ENCODE measurements at regions not wholly inside any gene's neighbourhood (a gene's known extent, or its start where the extent isn't known, plus 50 kb on each side); places are given as distances from the start of the nearest gene placed in this dataset.
"Not testable (repeated sequence)": the region's sequence is repeated elsewhere in the genome, so short reads cannot be mapped to it uniquely, and the experiment has no call there.

DNA sequence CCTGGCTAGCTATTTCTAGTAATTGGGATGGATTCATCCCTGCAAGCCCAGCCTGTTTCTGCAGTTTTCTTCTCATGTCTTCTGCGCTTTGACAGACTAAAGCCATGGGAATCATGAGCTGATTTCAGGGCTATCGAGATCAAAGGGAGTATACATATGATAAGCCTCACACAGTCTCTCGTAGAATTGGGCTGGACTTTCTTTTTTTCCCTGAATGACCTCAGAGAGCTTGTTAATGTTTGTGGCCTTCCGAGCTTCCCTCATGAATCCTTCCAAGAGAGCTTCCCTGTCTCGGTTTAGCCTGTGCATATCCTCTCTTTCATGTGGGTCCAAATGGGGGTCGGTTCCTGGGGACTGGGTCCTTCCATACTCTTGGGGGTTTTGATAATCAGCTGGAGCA, 130.3 kb downstream of the ADRA2C start:
- in situ Hi-C loops (cut with HindIII; ENCODE audit: low pct_unique_long_range_greater_than_20kb, low sequenced_read_pairs), result no loop called here
- no peak for DNase-seq (ENCODE audit: low read depth)

DNA sequence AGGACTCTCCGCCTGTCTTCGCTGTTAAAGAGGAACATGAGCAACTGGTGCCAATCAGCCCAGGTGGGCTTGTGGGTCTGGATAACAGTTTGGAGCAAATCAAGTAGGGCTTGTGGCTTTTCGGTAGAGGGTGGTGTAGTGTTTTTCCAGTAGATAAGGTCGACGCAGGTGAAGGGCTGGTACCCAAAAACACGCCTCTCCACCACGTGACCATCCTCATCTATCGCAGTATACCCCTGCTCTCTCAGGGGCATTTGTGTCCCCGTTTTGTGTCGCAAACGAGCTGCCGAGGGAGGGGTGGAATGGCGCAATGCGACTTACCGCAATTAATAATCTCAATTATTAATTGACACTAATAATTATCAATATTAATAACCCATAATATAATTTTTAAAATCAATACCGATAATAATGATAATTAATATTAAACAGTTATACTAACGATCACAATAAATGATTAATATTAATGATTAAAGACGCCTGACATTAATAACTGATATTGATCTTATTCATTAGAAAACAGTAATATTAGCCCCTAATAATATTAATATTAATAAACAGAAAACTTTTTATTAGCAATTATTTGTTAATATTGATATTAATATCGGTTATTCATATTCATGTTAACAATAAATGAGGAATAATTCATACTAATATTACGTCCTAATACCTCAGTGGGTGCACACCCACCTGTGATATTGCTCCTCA, 130.8 kb downstream of the ADRA2C start:
- DNase-seq (ENCODE audit: low read depth); in situ Hi-C loops (cut with HindIII; ENCODE audit: low pct_unique_long_range_greater_than_20kb, low sequenced_read_pairs): not testable (repeated sequence)

DNA sequence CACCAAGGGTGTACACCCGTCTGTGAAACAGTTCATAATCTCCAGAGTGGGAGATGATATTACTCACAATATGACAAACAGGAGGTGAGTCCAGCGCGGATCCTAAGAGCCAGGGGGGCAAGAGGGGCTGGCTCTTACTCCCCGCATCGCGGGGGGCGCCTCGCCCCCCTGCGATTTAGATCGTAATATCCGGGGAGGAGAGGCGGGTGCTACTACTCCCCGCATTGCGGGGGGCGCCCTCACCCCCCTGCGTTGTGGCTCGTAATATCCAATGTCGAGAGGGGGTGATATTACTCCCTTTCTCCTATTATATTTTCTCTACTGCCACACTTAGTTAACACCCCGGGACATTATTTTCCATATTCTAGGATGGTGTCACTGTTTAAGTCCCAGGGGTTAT, 131.9 kb downstream of the ADRA2C start:
- in situ Hi-C loops (cut with HindIII; ENCODE audit: low pct_unique_long_range_greater_than_20kb, low sequenced_read_pairs), result no loop called here
- no peak for DNase-seq (ENCODE audit: low read depth)

DNA sequence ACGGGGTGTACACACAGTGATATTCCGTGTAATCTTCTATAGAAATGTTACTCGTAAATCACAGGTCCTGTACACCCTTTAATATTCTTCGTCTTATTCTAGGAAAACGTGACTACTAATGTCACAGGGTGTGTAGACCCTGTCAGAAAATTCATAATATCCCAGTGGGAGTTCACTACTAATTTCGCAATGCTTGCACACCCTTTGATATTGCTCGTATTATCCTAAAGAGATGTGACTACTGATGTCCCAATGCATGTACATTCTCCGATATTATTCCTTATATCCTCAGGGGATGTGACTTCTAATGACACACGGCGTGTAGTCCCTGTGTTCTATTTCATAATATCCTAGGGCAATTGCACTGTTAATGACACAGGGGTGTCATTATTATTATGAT, 132.7 kb downstream of the ADRA2C start:
- in situ Hi-C loops (cut with HindIII; ENCODE audit: low pct_unique_long_range_greater_than_20kb, low sequenced_read_pairs); DNase-seq (ENCODE audit: low read depth): not testable (repeated sequence)

DNA sequence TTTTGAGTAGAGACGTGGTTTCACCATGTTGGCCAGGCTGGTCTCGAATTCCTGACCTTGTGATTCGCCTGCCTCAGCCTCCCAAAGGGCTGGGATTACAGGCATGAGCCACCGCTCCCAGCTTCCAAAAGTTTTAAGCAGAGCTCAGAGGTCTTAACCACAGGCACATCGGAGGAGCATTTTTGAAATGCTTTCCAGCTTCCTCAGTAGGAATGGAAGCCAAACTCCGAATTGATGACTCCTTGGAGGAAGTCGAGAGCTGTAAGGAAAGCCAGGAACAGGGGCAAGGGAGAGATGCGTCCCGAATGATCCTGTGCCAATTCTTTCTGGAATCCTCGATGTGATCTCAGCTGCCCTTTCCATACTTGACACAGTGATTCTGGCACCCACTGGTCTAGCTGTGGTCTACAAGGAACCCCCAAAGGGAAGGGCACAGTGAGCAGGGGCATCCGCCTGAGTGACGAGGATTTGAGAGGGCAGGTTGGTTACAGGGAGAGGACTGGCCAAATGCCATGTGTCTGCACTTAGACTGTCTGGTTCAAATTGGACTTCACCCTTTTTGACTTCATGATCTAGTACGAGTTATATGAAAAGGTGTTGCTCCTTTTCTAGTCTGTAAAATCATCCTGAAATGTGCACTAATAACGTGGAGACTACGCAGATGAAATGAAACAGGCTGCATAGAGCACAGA, 138.2 kb downstream of the ADRA2C start:
- DNase-seq (ENCODE audit: low read depth); in situ Hi-C loops (cut with HindIII; ENCODE audit: low pct_unique_long_range_greater_than_20kb, low sequenced_read_pairs): not testable (repeated sequence)

DNA sequence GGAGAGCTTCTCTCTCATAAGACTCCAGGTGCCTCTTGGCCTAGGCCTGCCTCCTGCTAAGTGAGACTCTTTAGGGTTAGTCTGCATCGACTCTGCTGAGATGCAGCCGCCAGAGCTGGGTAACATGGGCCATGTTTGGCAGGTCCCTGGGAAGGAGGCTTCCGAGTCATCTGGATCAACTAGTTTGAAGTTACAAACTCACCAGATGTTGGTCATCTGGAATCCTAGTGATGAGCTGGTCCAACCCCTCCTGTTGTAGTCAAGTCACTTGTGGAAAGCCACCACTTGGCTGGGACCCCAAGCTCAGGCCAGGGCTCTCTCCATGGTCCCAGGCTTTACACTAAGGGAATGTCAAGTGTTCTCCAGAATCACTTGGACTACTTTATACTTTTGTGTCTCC, 143.4 kb downstream of the ADRA2C start:
- in situ Hi-C loops (cut with HindIII; ENCODE audit: low pct_unique_long_range_greater_than_20kb, low sequenced_read_pairs); DNase-seq (ENCODE audit: low read depth): not testable (repeated sequence)

DNA sequence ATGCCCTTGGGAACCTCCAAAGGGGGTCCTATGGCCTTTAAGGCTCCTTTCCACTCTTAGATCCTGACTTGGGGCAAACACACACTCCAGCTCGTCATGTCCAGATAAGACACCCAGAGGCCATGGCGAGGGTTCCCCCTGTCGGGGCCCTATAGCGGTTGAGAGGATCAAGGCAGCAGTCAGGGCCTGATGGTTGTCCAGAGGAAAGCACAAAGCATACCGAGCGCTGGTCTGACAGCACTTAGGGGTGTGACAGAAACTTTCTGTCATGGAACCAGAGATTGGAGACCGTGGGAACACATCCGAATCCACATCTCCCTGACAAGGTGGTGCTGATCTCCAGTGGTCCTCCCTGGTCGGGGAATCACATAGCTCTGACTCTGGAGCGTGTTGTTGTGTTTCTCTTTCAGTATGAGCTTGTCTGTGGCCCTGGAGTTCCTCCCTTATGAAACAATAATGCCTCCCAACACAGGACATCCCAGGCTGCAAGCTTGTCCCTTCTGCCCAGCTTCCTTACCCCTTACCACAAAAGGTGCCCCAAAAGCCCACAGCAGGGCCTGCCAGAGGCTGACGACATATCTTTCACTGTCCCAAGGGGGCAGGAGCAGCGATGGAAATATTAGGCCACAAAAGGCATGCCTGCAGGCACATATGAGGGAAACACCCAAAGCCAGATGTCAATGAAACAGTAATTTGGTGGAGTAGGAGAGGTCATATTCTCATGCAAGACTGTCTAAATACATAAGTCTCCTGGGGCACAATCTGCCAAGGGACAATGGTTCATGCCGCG, 144.2 kb downstream of the ADRA2C start:
- in situ Hi-C loops (cut with HindIII; ENCODE audit: low pct_unique_long_range_greater_than_20kb, low sequenced_read_pairs); DNase-seq (ENCODE audit: low read depth): not testable (repeated sequence)

DNA sequence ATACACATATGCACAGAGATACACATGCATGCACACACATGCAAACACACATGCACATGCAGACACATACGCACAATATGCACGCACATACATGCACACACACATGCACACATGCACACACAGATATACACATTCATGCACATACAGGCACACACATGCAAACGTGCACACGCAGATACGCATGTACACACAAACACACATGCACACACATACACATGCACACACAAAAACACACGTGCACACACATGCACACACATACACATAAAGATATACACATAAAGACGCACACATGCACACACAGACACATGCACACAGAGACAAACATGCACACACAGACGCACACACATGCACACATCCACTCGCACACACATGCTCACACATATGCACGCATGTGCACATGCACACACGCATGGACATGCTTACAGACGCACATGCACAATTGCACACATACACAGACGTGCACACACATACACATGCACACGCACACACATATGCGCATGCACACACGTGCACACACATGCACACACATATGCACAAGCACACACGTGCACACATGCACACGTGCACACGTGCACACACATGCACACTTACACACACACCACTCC, 145.2 kb downstream of the ADRA2C start:
- in situ Hi-C loops (cut with HindIII; ENCODE audit: low pct_unique_long_range_greater_than_20kb, low sequenced_read_pairs), result no loop called here
- no peak for DNase-seq (ENCODE audit: low read depth)

DNA sequence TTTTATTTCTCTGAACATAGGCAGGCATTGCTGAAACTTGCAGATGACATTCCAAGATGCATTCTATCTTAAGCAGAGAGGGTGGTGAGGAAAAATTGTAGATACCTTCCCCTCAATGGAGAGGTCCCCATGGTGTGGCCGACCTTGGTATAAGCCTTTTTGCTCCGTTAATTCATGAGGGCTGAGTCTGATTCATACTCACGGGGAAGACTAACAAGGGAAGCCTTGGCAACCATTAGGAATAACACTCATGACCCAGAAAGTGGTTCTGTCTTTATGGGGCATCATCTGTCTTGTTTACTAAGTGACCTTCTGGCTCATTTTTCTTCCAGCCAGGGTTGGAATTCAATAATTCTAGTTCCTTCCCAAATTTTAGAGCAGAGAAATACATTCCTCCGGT, 148.3 kb downstream of the ADRA2C start:
- DNase-seq (ENCODE audit: low read depth), result not testable (repeated sequence)

DNA sequence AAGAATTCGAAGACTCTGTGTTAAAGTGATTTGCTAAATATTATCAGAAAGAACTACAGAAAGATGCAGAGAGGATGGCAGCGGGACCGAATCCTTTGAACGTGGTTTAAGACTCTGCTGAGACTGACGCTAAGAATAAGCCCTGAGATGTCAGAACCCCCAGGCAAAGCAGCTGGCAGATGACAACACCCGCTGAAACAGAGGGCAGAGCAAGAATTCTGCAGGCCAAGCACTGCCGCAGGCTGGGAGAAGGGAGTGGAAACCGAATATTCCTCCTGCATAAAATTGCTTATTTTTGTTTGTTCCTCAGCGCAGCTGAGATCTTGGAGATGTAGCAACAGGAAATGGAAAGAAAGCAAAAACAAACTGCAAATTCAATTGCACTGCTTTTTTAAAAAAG, 153.3 kb downstream of the ADRA2C start:
- DNase-seq (ENCODE audit: low read depth); in situ Hi-C loops (cut with HindIII; ENCODE audit: low pct_unique_long_range_greater_than_20kb, low sequenced_read_pairs): not testable (repeated sequence)

More for the DNA sequence above, 148.3 kb downstream of the ADRA2C start:
- in situ Hi-C loops (cut with HindIII; ENCODE audit: low pct_unique_long_range_greater_than_20kb, low sequenced_read_pairs), result not testable (repeated sequence)

DNA sequence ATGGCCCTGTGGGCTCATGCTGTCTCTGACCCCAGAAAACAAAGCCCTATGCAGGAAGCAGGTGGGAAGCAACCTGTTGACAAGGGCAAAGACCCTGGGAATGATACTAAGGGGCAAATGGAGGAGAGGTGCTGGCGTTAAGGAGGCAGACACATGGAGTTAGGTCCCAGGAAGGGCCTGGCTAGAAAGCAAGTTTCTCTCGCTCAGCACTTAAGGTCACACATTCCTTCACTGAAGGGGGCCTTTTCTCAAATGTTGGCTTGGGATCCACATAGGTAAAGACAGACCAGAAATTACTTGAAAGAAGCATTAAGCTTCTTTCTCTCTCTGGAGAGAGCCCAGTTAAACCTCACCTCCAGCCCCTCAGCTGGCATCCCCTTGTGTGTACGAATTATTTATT, 155.7 kb downstream of the ADRA2C start:
- DNase-seq (ENCODE audit: low read depth); in situ Hi-C loops (cut with HindIII; ENCODE audit: low pct_unique_long_range_greater_than_20kb, low sequenced_read_pairs): not testable (repeated sequence)

DNA sequence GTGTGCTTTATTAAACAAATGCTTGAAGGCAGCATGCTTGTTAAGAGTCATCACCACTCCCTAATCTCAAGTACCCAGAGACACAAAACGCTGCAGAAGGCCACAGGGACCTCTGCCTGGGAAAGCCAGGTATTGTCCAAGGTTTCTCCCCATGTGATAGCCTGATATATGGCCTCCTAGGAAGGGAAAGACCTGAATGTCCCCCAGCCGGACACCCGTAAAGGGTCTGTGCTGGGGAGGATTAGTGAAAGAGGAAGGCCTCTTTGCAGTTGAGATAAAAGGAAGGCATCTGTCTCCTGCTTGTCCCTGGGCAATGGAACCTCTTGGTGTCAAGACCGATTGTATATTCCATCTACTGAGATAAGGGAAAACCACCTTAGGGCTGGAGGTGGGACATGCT, 159.7 kb downstream of the ADRA2C start:
- in situ Hi-C loops (cut with HindIII; ENCODE audit: low pct_unique_long_range_greater_than_20kb, low sequenced_read_pairs); DNase-seq (ENCODE audit: low read depth): not testable (repeated sequence)

DNA sequence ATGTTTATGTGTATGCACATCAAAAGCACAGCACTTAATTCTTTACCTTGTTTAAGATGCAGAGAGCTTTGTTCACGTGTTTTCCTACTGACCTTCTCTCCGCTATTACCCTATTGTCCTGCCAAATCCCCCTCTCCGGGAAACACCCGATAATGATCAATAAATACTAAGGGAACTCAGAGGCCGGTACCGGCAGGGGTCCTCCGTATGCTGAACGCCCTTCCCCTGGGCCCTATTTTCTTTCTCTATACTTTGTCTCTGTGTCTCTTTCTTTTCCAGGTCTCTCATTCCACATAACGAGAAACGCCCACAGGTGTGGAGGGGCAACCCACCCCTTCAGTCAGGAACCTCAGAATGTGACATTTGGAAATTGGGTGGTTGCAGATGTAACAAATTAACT, 160.1 kb downstream of the ADRA2C start:
- in situ Hi-C loops (cut with HindIII; ENCODE audit: low pct_unique_long_range_greater_than_20kb, low sequenced_read_pairs), result not testable (repeated sequence)

DNA sequence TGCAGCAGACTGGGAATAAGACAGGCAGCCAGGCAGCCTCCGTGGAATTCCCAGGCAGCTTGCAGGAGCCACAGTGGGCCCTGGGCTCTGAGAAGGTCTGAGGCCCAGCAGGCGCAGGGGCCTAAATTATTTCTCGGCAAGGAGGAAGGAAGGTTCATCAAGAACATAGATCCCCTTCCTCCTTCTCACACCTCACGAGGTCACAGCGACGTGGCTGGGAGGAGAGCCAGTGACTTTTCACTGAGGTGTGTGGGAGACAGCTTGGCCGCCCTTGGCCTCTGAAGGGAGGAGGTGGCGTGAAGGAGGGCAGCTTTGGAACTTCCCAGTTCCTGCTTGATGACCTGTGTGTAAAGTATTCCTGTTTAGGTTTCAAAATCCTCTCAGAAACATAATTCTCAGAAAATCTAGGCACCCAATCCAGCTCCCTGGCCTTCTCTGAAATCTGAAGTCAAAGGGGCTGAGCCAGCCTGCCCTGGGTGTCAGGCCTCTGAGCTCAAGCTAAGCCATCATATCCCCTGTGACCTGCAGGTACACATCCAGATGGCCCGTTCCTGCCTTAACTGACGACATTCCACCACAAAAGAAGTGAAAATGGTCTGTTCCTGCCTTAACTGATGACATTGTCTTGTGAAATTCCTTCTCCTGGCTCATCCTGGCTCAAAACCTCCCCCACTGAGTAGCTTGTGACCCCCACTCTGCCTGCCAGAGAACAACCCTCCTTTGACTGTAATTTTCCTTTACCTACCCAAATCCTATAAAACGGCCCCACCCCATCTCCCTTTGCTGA, 161.0 kb downstream of the ADRA2C start:
- DNase-seq (ENCODE audit: low read depth); in situ Hi-C loops (cut with HindIII; ENCODE audit: low pct_unique_long_range_greater_than_20kb, low sequenced_read_pairs): not testable (repeated sequence)

More for the DNA sequence above, 160.1 kb downstream of the ADRA2C start:
- not testable (repeated sequence) for DNase-seq (ENCODE audit: low read depth)

DNA sequence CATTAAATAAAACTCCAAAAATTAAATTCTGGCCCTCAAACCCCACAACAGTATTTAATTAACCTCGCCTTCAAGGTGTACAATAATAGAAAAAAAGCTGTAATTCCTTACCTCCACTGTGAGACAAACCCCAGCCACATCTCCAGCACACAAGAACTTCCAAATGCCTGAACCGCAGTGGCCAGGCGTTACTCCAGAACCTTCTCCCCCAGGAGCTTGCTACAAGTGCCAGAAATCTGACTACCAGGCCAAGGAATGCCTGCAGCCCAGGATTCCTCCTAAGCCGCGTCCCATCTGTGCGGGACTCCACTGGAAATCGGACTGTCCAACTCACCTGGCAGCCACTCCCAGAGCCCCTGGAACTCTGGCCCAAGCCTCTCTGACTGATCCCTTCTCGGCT, 163.2 kb downstream of the ADRA2C start:
- DNase-seq (ENCODE audit: low read depth); in situ Hi-C loops (cut with HindIII; ENCODE audit: low pct_unique_long_range_greater_than_20kb, low sequenced_read_pairs): not testable (repeated sequence)

DNA sequence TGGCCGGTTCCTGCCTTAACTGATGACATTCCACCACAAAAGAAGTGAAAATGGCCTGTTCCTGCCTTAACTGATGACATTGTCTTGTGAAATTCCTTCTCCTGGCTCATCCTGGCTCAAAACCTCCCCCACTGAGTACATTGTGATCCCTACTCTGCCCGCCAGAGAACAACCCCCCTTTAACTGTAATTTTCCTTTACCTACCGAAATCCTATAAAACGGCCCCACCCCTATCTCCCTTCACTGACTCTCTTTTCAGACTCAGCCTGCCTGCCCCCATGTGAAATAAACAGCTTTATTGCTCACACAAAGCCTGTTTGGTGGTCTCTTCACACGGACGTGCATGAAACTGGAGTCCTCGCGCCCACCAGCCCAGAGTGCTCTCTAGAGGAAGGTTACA, 166.5 kb downstream of the ADRA2C start:
- in situ Hi-C loops (cut with HindIII; ENCODE audit: low pct_unique_long_range_greater_than_20kb, low sequenced_read_pairs), result not testable (repeated sequence)

DNA sequence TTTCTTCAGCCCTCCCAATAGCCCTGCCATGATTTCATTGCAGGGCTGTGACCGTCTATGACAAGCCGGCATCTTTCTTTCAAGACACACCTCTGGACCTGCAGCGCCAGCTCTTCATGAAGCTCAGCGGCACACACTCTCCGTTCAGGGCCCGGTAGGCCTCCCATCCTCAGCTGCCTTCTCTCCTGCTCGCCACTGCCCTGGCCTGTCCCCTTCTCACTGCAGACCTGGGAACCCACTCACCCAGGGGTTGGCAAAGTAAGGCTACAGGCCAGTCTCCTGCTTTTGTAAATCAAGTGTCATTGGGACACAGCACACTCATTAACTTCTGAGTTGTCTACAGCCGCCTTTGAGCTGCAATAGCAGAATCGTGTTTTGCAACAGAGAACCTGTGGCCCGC, 169.2 kb downstream of the ADRA2C start:
- DNase-seq (ENCODE audit: low read depth); in situ Hi-C loops (cut with HindIII; ENCODE audit: low pct_unique_long_range_greater_than_20kb, low sequenced_read_pairs): not testable (repeated sequence)

More for the DNA sequence above, 166.5 kb downstream of the ADRA2C start:
- not testable (repeated sequence) for DNase-seq (ENCODE audit: low read depth)

DNA sequence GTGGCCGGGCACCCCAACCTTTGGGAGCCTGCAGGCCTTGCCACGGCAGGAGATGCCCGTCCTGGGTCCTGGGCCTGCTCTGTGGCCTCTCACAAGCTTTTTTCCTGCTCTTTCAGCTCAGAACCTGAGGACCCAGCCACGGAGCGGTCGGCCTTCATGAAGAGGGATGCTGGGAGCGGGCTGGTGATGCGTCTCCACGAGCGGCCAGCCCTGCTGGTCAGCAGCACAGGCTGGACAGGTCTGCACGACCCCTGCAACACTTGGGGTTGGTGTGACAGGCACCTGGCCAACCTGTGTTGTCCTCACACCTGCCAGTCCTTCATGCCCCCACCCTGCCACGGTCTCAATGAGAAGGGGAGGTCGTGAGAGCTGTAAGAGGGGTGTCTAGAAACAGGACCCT, 170.0 kb downstream of the ADRA2C start:
- in situ Hi-C loops (cut with HindIII; ENCODE audit: low pct_unique_long_range_greater_than_20kb, low sequenced_read_pairs), result no loop called here
- no peak for DNase-seq (ENCODE audit: low read depth)

Measured in Caki2 (cell line).